GM12878 (cell line): ENCODE measurements at regions not wholly inside any gene's neighbourhood (a gene's known extent, or its start where the extent isn't known, plus 50 kb on each side); places are given as distances from the start of the nearest gene placed in this dataset.

ENCODE experiments used
- ATAC-seq: fragments of 200-7000 bp; cut with Tn5 transposase; 3 replicates; pipeline ENCODE4 v1.9.1; 2020; ENCODE audit warnings: mild to moderate bottlenecking, moderate library complexity
- BruUV-seq: library from RNA; stranded (reverse); fragments of 400-500 nt; replicated peaks from 2 replicates; lab custom pipeline; 2021; lab: Mats Ljungman, UMichigan
- CTCF ChIA-PET: fragments of 300-600 bp; sonication (Branson Sonifier 250); formaldehyde crosslinking; extraction: SDS; loops from one replicate; lab custom pipeline; 2021; ENCODE audit warnings: inconsistent platforms; lab: Yijun Ruan, JAX
- POLR2A ChIA-PET: fragments of 350-600 bp; formaldehyde crosslinking; extraction: SDS; loops from one replicate; lab custom pipeline; 2021; ENCODE audit warnings: inconsistent platforms; lab: Charles Lee
- RAD21 ChIA-PET: fragments of 300-600 bp; sonication (Branson Sonifier 250); formaldehyde crosslinking; loops from one replicate; lab custom pipeline; 2023; ENCODE audit warnings: antibody characterized with exemption; ENCODE audit not compliant: unreplicated experiment; lab: Charles Lee
- SMC1A ChIA-PET: fragments of 300-600 bp; sonication (Branson Sonifier 250); formaldehyde crosslinking; loops from one replicate; lab custom pipeline; 2023; ENCODE audit not compliant: unreplicated experiment, uncharacterized antibody; lab: Charles Lee
- DNase-seq: peaks from one replicate; pipeline ENCODE4 v3.0.0-alpha.2; 2011; ENCODE audit warnings: low read depth, low spot score
- FAIRE-seq: peaks from 3 replicates; lab custom pipeline; 2011; peaks lifted over from hg19 to GRCh38; lab: Jason Lieb, UNC
- H2AFZ ChIP-seq: 2 replicates; pipeline ENCODE4 v1.6.0; 2011; ENCODE audit warnings: low read depth, low read length, control low read depth; ENCODE audit not compliant: control insufficient read depth
- H3K27ac ChIP-seq: 2 replicates; pipeline ENCODE4 v1.5.1; 2011; ENCODE audit warnings: control low read depth; ENCODE audit not compliant: control insufficient read depth, insufficient read depth
- H3K27me3 ChIP-seq, 2 experiments: replicated peaks in 1 of 2; 2 replicates each; pipeline versions ENCODE4 v1.6.0 to v1.6.1; 2011; ENCODE audit warnings: low read length in 1 of 2; ENCODE audit not compliant: control insufficient read depth in 2 of 2, insufficient read depth in 2 of 2
- H3K36me3 ChIP-seq, 2 experiments: 2 replicates each; pipeline ENCODE4 v1.5.1; 2011; ENCODE audit warnings: low read length in 1 of 2; ENCODE audit not compliant: control insufficient read depth in 2 of 2, insufficient read depth in 2 of 2
- H3K4me1 ChIP-seq: 2 replicates; pipeline ENCODE4 v1.6.1; 2011; ENCODE audit warnings: mild to moderate bottlenecking, low read length, moderate library complexity, mixed read lengths; ENCODE audit not compliant: control insufficient read depth, insufficient read depth
- H3K4me2 ChIP-seq: 2 replicates; pipeline ENCODE4 v1.6.0; 2011; ENCODE audit warnings: control low read depth; ENCODE audit not compliant: control insufficient read depth, insufficient read depth
- H3K4me3 ChIP-seq: fragments of 200-600 bp; sonication (generic); 2 replicates; pipeline ENCODE4 v1.5.1; 2016
- H3K79me2 ChIP-seq: 2 replicates; pipeline ENCODE4 v1.6.0; 2011; ENCODE audit warnings: low read length; ENCODE audit not compliant: control insufficient read depth, insufficient read depth
- H3K9ac ChIP-seq: 2 replicates; pipeline ENCODE4 v1.8.0; 2011; ENCODE audit warnings: low read length, control low read depth, mixed read lengths; ENCODE audit not compliant: control insufficient read depth, insufficient read depth
- H3K9me3 ChIP-seq: replicated peaks from 3 replicates; pipeline ENCODE4 v1.5.1; 2011; ENCODE audit warnings: mild to moderate bottlenecking, low read length; ENCODE audit not compliant: control insufficient read depth, insufficient read depth
- H4K20me1 ChIP-seq: 2 replicates; pipeline ENCODE4 v1.6.0; 2011; ENCODE audit not compliant: control insufficient read depth, insufficient read depth
- BMI1 ChIP-seq: fragments of 450-650 bp; IDR thresholded peaks from 2 replicates; pipeline ENCODE4 v1.6.1; 2016; ENCODE audit warnings: mild to moderate bottlenecking, moderate library complexity, borderline replicate concordance
- EGR1 ChIP-seq, 2 experiments: IDR thresholded peaks; 1 replicate in 1 of 2; 2 replicates in 1 of 2; pipeline ENCODE4 v1.6.1; 2011 to 2012; ENCODE audit warnings: low read depth in 2 of 2, low read length in 2 of 2, borderline replicate concordance in 1 of 2, mild to moderate bottlenecking in 1 of 2, moderate library complexity in 1 of 2
- GABPA ChIP-seq: IDR thresholded peaks from 2 replicates; pipeline ENCODE4 v1.6.1; 2014; ENCODE audit warnings: antibody characterized with exemption, low read depth, mild to moderate bottlenecking, inconsistent platforms
- GATAD2B ChIP-seq: fragments of 450-650 bp; conservative IDR thresholded peaks from 2 replicates; pipeline ENCODE4 v1.6.1; 2017; ENCODE audit warnings: low read depth, mild to moderate bottlenecking, moderate library complexity
- IKZF1 ChIP-seq: fragments of 450-650 bp; conservative IDR thresholded peaks from 2 replicates; pipeline ENCODE4 v1.6.1; 2017; ENCODE audit warnings: antibody characterized with exemption, mild to moderate bottlenecking
- IRF5 ChIP-seq: fragments of 450-650 bp; IDR thresholded peaks from 2 replicates; pipeline ENCODE4 v1.6.1; 2017; ENCODE audit warnings: borderline replicate concordance
- MEF2A ChIP-seq: IDR thresholded peaks from 2 replicates; pipeline ENCODE4 v1.6.1; 2011; ENCODE audit warnings: low read depth, mild to moderate bottlenecking, low read length, moderate library complexity; ENCODE audit not compliant: insufficient read depth
- NKRF ChIP-seq: fragments of 450-650 bp; conservative IDR thresholded peaks from 2 replicates; pipeline ENCODE4 v1.6.1; 2017; ENCODE audit warnings: mild to moderate bottlenecking, moderate library complexity
- NR2C1 ChIP-seq: fragments of 450-650 bp; IDR thresholded peaks from 2 replicates; pipeline ENCODE4 v1.6.1; 2017; ENCODE audit warnings: antibody characterized with exemption, mild to moderate bottlenecking, moderate library complexity
- POU2F2 ChIP-seq: IDR thresholded peaks from 3 replicates; pipeline ENCODE4 v1.6.1; 2011; ENCODE audit warnings: low read depth, mild to moderate bottlenecking, low read length, borderline replicate concordance
- RCOR1 ChIP-seq: conservative IDR thresholded peaks from 2 replicates; pipeline ENCODE4 v1.6.1; 2012; ENCODE audit warnings: low read depth, low read length, improper control_type of control experiment
- SMARCA5 ChIP-seq: fragments of 450-650 bp; IDR thresholded peaks from 2 replicates; pipeline ENCODE4 v1.6.1; 2017; ENCODE audit warnings: mild to moderate bottlenecking
- WRNIP1 ChIP-seq: IDR thresholded peaks from 2 replicates; pipeline ENCODE4 v1.6.1; 2011; ENCODE audit warnings: low read depth, low read length, improper control_type of control experiment, borderline replicate concordance
- ZBTB11 ChIP-seq: fragments of 450-650 bp; formaldehyde crosslinking; IDR thresholded peaks from 2 replicates; pipeline ENCODE4 v1.5.0; 2022; ENCODE audit warnings: mild to moderate bottlenecking, missing genetic modification characterization
- WGBS: methylation state at CpG from one replicate; pipeline ENCODE4 v1.1.6; 2016; ENCODE audit warnings: low lambda C conversion rate; ENCODE audit not compliant: insufficient replicate concordance, insufficient coverage; ENCODE audit errors: missing lambda C conversion rate; 5-methylcytosine and 5-hydroxymethylcytosine counted together
- in situ Hi-C: fragments of 300-500 bp; cut with MboI; formaldehyde crosslinking; loops from 9 replicates; pipeline ENCODE4 v1.14.3; 2018; ENCODE audit warnings: mixed read lengths
- intact Hi-C: fragments of 100-400 bp; cut with micrococcal nuclease; formaldehyde crosslinking; loops from one replicate; pipeline ENCODE4 v1.14.2; 2022; ENCODE audit not compliant: unreplicated experiment
- TF ChIP-seq, protein P1 (sequence below), 3 experiments: IDR thresholded peaks in 2 of 3; conservative IDR thresholded peaks in 1 of 3; 2 replicates each; pipeline ENCODE4 v1.5.1; 2011; ENCODE audit warnings: low read depth in 3 of 3, low read length in 3 of 3, mild to moderate bottlenecking in 3 of 3, control low read depth in 2 of 3, moderate library complexity in 2 of 3, inconsistent platforms in 1 of 3, mixed read lengths in 1 of 3; ENCODE audit not compliant: control insufficient read depth in 2 of 3, insufficient read depth in 1 of 3; ENCODE audit errors: extremely low read depth in 1 of 3

DNA sequence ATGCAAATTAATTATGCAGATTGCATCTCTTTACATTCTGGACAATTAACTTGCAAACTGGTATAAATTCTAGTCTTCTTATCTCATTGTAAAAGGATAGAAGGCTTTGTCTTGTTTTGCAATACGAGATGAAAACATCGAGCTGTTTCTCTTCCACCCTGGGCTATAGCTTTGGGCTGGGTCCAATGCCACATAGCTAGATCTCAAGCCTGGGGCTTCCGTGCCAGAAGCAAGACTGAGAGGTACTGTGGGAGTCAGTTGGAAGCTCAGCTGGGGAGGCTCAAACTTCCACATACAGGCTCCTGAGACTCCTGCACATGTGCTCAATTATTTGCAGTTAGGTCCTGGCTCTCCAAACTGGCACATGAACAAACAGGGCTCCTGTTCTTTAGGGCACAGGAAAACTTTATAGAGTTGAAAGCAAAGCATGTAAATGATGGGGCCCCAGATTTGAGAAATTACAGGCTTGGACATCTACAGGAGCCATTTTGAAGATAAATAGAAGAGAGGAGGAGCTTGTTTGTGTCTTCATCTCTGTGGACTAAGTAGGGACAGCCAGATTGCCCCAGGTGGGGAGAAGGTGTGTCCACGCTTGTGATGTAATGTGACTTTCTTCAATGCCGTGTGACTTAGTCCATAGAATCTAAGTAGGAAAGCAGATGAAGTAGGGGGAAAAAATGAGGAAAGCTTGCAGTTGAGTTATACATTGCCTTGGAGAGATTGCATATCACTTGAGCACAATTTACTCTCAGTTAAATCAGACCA lies 65.9 kb upstream of the SIPA1L2 start:
- Histone ChIP-seq H3K4me2 (no peak overlapping the region), H3K4me3 (no peak overlapping the region), H3K36me3 (no peaks in the 10 kb centered on the region), H2AFZ (no peak overlapping the region), H3K79me2 (no peaks in the 10 kb centered on the region), H3K9ac (no peak overlapping the region), H3K27ac (no peak overlapping the region), H3K9me3 (no peaks in the 10 kb centered on the region), H4K20me1 (no peaks in the 10 kb centered on the region), H3K27me3 (no peaks in the 10 kb centered on the region; a peak in 2 of 4 replicates), H3K4me1 (no peaks in the 10 kb centered on the region)
- ChIA-PET SMC1A (no interaction called here), POLR2A (no interaction called here), RAD21 (no interaction called here), CTCF (interaction anchor here (1.1 kb wide), 1 partner anchor 12 kb away, joined by 3 read pairs; no protein-coding TSS in a partner anchor)
- 14% methylated on average over 5 of the region's 5 CpGs for WGBS
- FAIRE-seq (no peak), DNase-seq (no peak), ATAC-seq (no peak)
- in situ Hi-C loops (no loop called here), intact Hi-C loops (no loop called here)
- BruUV-seq, result no TSS peak
- TF ChIP-seq IKZF1 (no peak), IRF5 (no peak), POU2F2 (no peak), GATAD2B (no peak), EGR1 (IDR thresholded peaks at IDR 0.05; ENCODE audit: borderline replicate concordance in 1 of 2, low read depth in 2 of 2, low read length in 2 of 2) (no peak), GABPA (no peak), ZBTB11 (CRISPR knock-in tag) (no peak), RCOR1 (no peak), WRNIP1 (no peak), NR2C1 (no peak), NKRF (no peak), SMARCA5 (no peak), BMI1 (no peak), MEF2A (no peak)
- TF ChIP-seq, protein P1, sequence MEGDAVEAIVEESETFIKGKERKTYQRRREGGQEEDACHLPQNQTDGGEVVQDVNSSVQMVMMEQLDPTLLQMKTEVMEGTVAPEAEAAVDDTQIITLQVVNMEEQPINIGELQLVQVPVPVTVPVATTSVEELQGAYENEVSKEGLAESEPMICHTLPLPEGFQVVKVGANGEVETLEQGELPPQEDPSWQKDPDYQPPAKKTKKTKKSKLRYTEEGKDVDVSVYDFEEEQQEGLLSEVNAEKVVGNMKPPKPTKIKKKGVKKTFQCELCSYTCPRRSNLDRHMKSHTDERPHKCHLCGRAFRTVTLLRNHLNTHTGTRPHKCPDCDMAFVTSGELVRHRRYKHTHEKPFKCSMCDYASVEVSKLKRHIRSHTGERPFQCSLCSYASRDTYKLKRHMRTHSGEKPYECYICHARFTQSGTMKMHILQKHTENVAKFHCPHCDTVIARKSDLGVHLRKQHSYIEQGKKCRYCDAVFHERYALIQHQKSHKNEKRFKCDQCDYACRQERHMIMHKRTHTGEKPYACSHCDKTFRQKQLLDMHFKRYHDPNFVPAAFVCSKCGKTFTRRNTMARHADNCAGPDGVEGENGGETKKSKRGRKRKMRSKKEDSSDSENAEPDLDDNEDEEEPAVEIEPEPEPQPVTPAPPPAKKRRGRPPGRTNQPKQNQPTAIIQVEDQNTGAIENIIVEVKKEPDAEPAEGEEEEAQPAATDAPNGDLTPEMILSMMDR (IDR thresholded peaks at IDR 0.05 in 2 of 3, conservative IDR thresholded peaks at IDR 0.05 in 1 of 3; ENCODE audit: control insufficient read depth in 2 of 3, extremely low read depth in 1 of 3, insufficient read depth in 1 of 3, low read depth in 3 of 3, low read length in 3 of 3), result no peak
